ENCODE measurements at regions not wholly inside any gene's neighbourhood (a gene's known extent, or its start where the extent isn't known, plus 50 kb on each side); places are given as distances from the start of the nearest gene placed in this dataset.
"Not testable (repeated sequence)": the region's sequence is repeated elsewhere in the genome, so short reads cannot be mapped to it uniquely, and the experiment has no call there.

GRCh38 chr1:240722788-240723187 lies 110.8 kb upstream of the GREM2 start:
- H3K9me3 Mint-ChIP-seq = peaks cover 22% of the 10 kb centered on the region
- H3K4me1 Mint-ChIP-seq = peaks cover 3% of the 10 kb centered on the region
- H3K27ac Mint-ChIP-seq = no peak overlapping the region

GRCh38 chr1:240720976-240721375 lies 109.0 kb upstream of the GREM2 start:
- ATAC-seq (no peak), DNase-seq (ENCODE audit: low spot score) (no peak)
- TF ChIP-seq NR2C2 (CRISPR knock-in tag; IDR thresholded peaks at IDR 0.05) = no peak
- no peak for TF ChIP-seq RORB (CRISPR knock-in tag; IDR thresholded peaks at IDR 0.05)
- no peak for TF ChIP-seq PRDM15 (CRISPR knock-in tag; IDR thresholded peaks at IDR 0.05)
- no peak for TF ChIP-seq USF2 (CRISPR knock-in tag; IDR thresholded peaks at IDR 0.05)
- no peak for TF ChIP-seq ZBTB21 (CRISPR knock-in tag; IDR thresholded peaks at IDR 0.05; ENCODE audit: borderline replicate concordance)
- no peak overlapping the region for H3K27ac Mint-ChIP-seq
- peaks cover 3% of the 10 kb centered on the region for H3K4me1 Mint-ChIP-seq
- H3K9me3 Mint-ChIP-seq = peaks cover 7% of the 10 kb centered on the region
- H3K4me3 Mint-ChIP-seq = no peak overlapping the region
- H3K36me3 Mint-ChIP-seq = peaks cover 1% of the 10 kb centered on the region
- ChIA-PET CTCF (no interaction called here), POLR2A (no interaction called here)
- no peaks in the 10 kb centered on the region for H3K27me3 Mint-ChIP-seq (ENCODE audit: low read depth)

More at GRCh38 chr1:240722788-240723187, 110.8 kb upstream of the GREM2 start:
- ChIA-PET POLR2A (interaction anchor here (0.6 kb wide), 1 partner anchor 88 kb away, joined by 3 read pairs; no protein-coding TSS in a partner anchor), CTCF (no interaction called here)
- ATAC-seq = no peak
- TF ChIP-seq ELF4 (CRISPR knock-in tag; IDR thresholded peaks at IDR 0.05; ENCODE audit: low read depth) = no peak
- no peak for TF ChIP-seq NFE2L1 (CRISPR knock-in tag; IDR thresholded peaks at IDR 0.05)
- no peak for TF ChIP-seq CREM (CRISPR knock-in tag; IDR thresholded peaks at IDR 0.05)
- TF ChIP-seq IRF2 (CRISPR knock-in tag; IDR thresholded peaks at IDR 0.05; ENCODE audit: borderline replicate concordance, low read depth) = no peak
- TF ChIP-seq HMGA2 (CRISPR knock-in tag; IDR thresholded peaks at IDR 0.05) = no peak
- TF ChIP-seq OVOL2 (CRISPR knock-in tag; IDR thresholded peaks at IDR 0.05; ENCODE audit: borderline replicate concordance) = no peak
- no peak for TF ChIP-seq FOXJ3 (CRISPR knock-in tag; IDR thresholded peaks at IDR 0.05; ENCODE audit: borderline replicate concordance)
- TF ChIP-seq NR1H2 (CRISPR knock-in tag; IDR thresholded peaks at IDR 0.05) = no peak
- TF ChIP-seq ZBTB43 (CRISPR knock-in tag; IDR thresholded peaks at IDR 0.05) = no peak
- TF ChIP-seq E2F5 (CRISPR knock-in tag; IDR thresholded peaks at IDR 0.05) = no peak
- Mint-ChIP-seq H3K27me3 (ENCODE audit: low read depth) (no peaks in the 10 kb centered on the region), H3K4me3 (no peak overlapping the region), H3K36me3 (peaks cover 15% of the 10 kb centered on the region)
- DNase-seq (ENCODE audit: low spot score) = no peak

GRCh38 chr1:240719953-240720700 lies 108.2 kb upstream of the GREM2 start:
- CTCF ChIA-PET = no interaction called here
- Mint-ChIP-seq H3K4me3 (no peak overlapping the region), H3K36me3 (no peaks in the 10 kb centered on the region), H3K4me1 (peaks cover 3% of the 10 kb centered on the region), H3K27me3 (ENCODE audit: low read depth) (no peaks in the 10 kb centered on the region), H3K27ac (no peak overlapping the region), H3K9me3 (0 out of 2 replicates have a peak, but pooled peaks cover 2% of the 10 kb centered on the region)
- POLR2A ChIA-PET = no interaction called here
- TF ChIP-seq MXD4 (CRISPR knock-in tag; IDR thresholded peaks at IDR 0.05; ENCODE audit: borderline replicate concordance) (no peak), NFYB (CRISPR knock-in tag; conservative IDR thresholded peaks at IDR 0.05; ENCODE audit: low read depth) (no peak), NR2C2 (CRISPR knock-in tag; IDR thresholded peaks at IDR 0.05) (no peak), CDX4 (CRISPR knock-in tag; IDR thresholded peaks at IDR 0.05; ENCODE audit: borderline replicate concordance) (no peak), EMX1 (CRISPR knock-in tag; IDR thresholded peaks at IDR 0.05) (no peak), ATF6 (CRISPR knock-in tag; IDR thresholded peaks at IDR 0.05) (no peak)
- DNase-seq (ENCODE audit: low spot score) = no peak
- no peak for ATAC-seq

GRCh38 chr1:240716538-240716937 lies 104.6 kb upstream of the GREM2 start:
- POLR2A ChIA-PET; H3K27me3 Mint-ChIP-seq (ENCODE audit: low read depth); H3K36me3 Mint-ChIP-seq; H3K27ac Mint-ChIP-seq; CTCF ChIA-PET; DNase-seq (ENCODE audit: low spot score); H3K9me3 Mint-ChIP-seq; H3K4me1 Mint-ChIP-seq; ATAC-seq; H3K4me3 Mint-ChIP-seq: not testable (repeated sequence)

Data from WTC11 (cell line).